ENCODE measurements at regions not wholly inside any gene's neighbourhood (a gene's known extent, or its start where the extent isn't known, plus 50 kb on each side); places are given as distances from the start of the nearest gene placed in this dataset.

GRCh38 chr5:96220610-96221390 lies 212.2 kb downstream of the PCSK1 start:
- H3K4me3 ChIP-seq (ENCODE audit: low read depth, low read length) = no peak overlapping the region
- peak; percentile 32 for DNase-seq (ENCODE audit: low read depth)
- no peak for TF ChIP-seq CTCF (IDR thresholded peaks at IDR 0.05; ENCODE audit: insufficient read depth, low read depth, low read length)

GRCh38 chr5:96219580-96220281 lies 213.3 kb downstream of the PCSK1 start:
- TF ChIP-seq CTCF (IDR thresholded peaks at IDR 0.05; ENCODE audit: insufficient read depth, low read depth, low read length) = no peak
- peak; percentile 42 for DNase-seq (ENCODE audit: low read depth)
- H3K4me3 ChIP-seq (ENCODE audit: low read depth, low read length) = no peak overlapping the region

- DNase-seq (ENCODE audit: low read depth) = no peak
- H3K4me3 ChIP-seq (ENCODE audit: low read depth, low read length) = no peak overlapping the region
- TF ChIP-seq CTCF (IDR thresholded peaks at IDR 0.05; ENCODE audit: insufficient read depth, low read depth, low read length) = no peak
Observed at GRCh38 chr5:96218653-96219052, 214.4 kb downstream of the PCSK1 start.

- DNase-seq (ENCODE audit: low read depth) = peak; percentile 56
- no peak for TF ChIP-seq CTCF (IDR thresholded peaks at IDR 0.05; ENCODE audit: insufficient read depth, low read depth, low read length)
- no peak overlapping the region for H3K4me3 ChIP-seq (ENCODE audit: low read depth, low read length)
Observed at GRCh38 chr5:96214442-96215197, 218.4 kb downstream of the PCSK1 start.

GRCh38 chr5:96209829-96210228 lies 223.2 kb downstream of the PCSK1 start:
- H3K4me3 ChIP-seq (ENCODE audit: low read depth, low read length) = no peak overlapping the region

More at GRCh38 chr5:96209829-96210228, 223.2 kb downstream of the PCSK1 start:
- DNase-seq (ENCODE audit: low read depth) = peak; percentile 26
- no peak for TF ChIP-seq CTCF (IDR thresholded peaks at IDR 0.05; ENCODE audit: insufficient read depth, low read depth, low read length)

Data from fibroblast of villous mesenchyme (primary cell).